GM12878 (cell line): ENCODE measurements at regions not wholly inside any gene's neighbourhood (a gene's known extent, or its start where the extent isn't known, plus 50 kb on each side); places are given as distances from the start of the nearest gene placed in this dataset.

Experiments used
- ATAC-seq: fragments of 200-7000 bp; cut with Tn5 transposase; 3 replicates; pipeline ENCODE4 v1.9.1; 2020; ENCODE audit warnings: mild to moderate bottlenecking, moderate library complexity
- BruUV-seq: library from RNA; stranded (reverse); fragments of 400-500 nt; replicated peaks from 2 replicates; lab custom pipeline; 2021; lab: Mats Ljungman, UMichigan
- CTCF ChIA-PET: fragments of 300-600 bp; sonication (Branson Sonifier 250); formaldehyde crosslinking; extraction: SDS; loops from one replicate; lab custom pipeline; 2021; ENCODE audit warnings: inconsistent platforms; lab: Yijun Ruan, JAX
- POLR2A ChIA-PET: fragments of 350-600 bp; formaldehyde crosslinking; extraction: SDS; loops from one replicate; lab custom pipeline; 2021; ENCODE audit warnings: inconsistent platforms; lab: Charles Lee
- RAD21 ChIA-PET: fragments of 300-600 bp; sonication (Branson Sonifier 250); formaldehyde crosslinking; loops from one replicate; lab custom pipeline; 2023; ENCODE audit warnings: antibody characterized with exemption; ENCODE audit not compliant: unreplicated experiment; lab: Charles Lee
- SMC1A ChIA-PET: fragments of 300-600 bp; sonication (Branson Sonifier 250); formaldehyde crosslinking; loops from one replicate; lab custom pipeline; 2023; ENCODE audit not compliant: unreplicated experiment, uncharacterized antibody; lab: Charles Lee
- DNase-seq: peaks from one replicate; pipeline ENCODE4 v3.0.0-alpha.2; 2011; ENCODE audit warnings: low read depth, low spot score
- FAIRE-seq: peaks from 3 replicates; lab custom pipeline; 2011; peaks lifted over from hg19 to GRCh38; lab: Jason Lieb, UNC
- H2AFZ ChIP-seq: 2 replicates; pipeline ENCODE4 v1.6.0; 2011; ENCODE audit warnings: low read depth, low read length, control low read depth; ENCODE audit not compliant: control insufficient read depth
- H3K27ac ChIP-seq: 2 replicates; pipeline ENCODE4 v1.5.1; 2011; ENCODE audit warnings: control low read depth; ENCODE audit not compliant: control insufficient read depth, insufficient read depth
- H3K27me3 ChIP-seq, 2 experiments: replicated peaks in 1 of 2; 2 replicates each; pipeline versions ENCODE4 v1.6.0 to v1.6.1; 2011; ENCODE audit warnings: low read length in 1 of 2; ENCODE audit not compliant: control insufficient read depth in 2 of 2, insufficient read depth in 2 of 2
- H3K36me3 ChIP-seq, 2 experiments: 2 replicates each; pipeline ENCODE4 v1.5.1; 2011; ENCODE audit warnings: low read length in 1 of 2; ENCODE audit not compliant: control insufficient read depth in 2 of 2, insufficient read depth in 2 of 2
- H3K4me1 ChIP-seq: 2 replicates; pipeline ENCODE4 v1.6.1; 2011; ENCODE audit warnings: mild to moderate bottlenecking, low read length, moderate library complexity, mixed read lengths; ENCODE audit not compliant: control insufficient read depth, insufficient read depth
- H3K4me2 ChIP-seq: 2 replicates; pipeline ENCODE4 v1.6.0; 2011; ENCODE audit warnings: control low read depth; ENCODE audit not compliant: control insufficient read depth, insufficient read depth
- H3K4me3 ChIP-seq: fragments of 200-600 bp; sonication (generic); 2 replicates; pipeline ENCODE4 v1.5.1; 2016
- H3K79me2 ChIP-seq: 2 replicates; pipeline ENCODE4 v1.6.0; 2011; ENCODE audit warnings: low read length; ENCODE audit not compliant: control insufficient read depth, insufficient read depth
- H3K9ac ChIP-seq: 2 replicates; pipeline ENCODE4 v1.8.0; 2011; ENCODE audit warnings: low read length, control low read depth, mixed read lengths; ENCODE audit not compliant: control insufficient read depth, insufficient read depth
- H3K9me3 ChIP-seq: replicated peaks from 3 replicates; pipeline ENCODE4 v1.5.1; 2011; ENCODE audit warnings: mild to moderate bottlenecking, low read length; ENCODE audit not compliant: control insufficient read depth, insufficient read depth
- H4K20me1 ChIP-seq: 2 replicates; pipeline ENCODE4 v1.6.0; 2011; ENCODE audit not compliant: control insufficient read depth, insufficient read depth
- BCL11A ChIP-seq: IDR thresholded peaks from 2 replicates; pipeline ENCODE4 v1.6.1; 2011; ENCODE audit warnings: low read depth, low read length
- ESRRA ChIP-seq: IDR thresholded peaks from 2 replicates; pipeline ENCODE4 v1.6.1; 2012; ENCODE audit warnings: mild to moderate bottlenecking, low read length, improper control_type of control experiment
- FOXK2 ChIP-seq: fragments of 450-650 bp; IDR thresholded peaks from 2 replicates; pipeline ENCODE4 v1.6.1; 2017; ENCODE audit warnings: mild to moderate bottlenecking, moderate library complexity
- FOXM1 ChIP-seq: IDR thresholded peaks from 2 replicates; pipeline ENCODE4 v1.6.1; 2012; ENCODE audit warnings: low read depth, mild to moderate bottlenecking, inconsistent platforms, low read length, moderate library complexity
- JUNB ChIP-seq: IDR thresholded peaks from 2 replicates; pipeline ENCODE4 v1.6.1; 2016; ENCODE audit warnings: antibody characterized with exemption, mild to moderate bottlenecking
- LARP7 ChIP-seq: fragments of 450-650 bp; IDR thresholded peaks from 2 replicates; pipeline ENCODE4 v1.6.1; 2017; ENCODE audit warnings: mild to moderate bottlenecking
- MTA3 ChIP-seq: IDR thresholded peaks from 2 replicates; pipeline ENCODE4 v1.6.1; 2012; ENCODE audit warnings: low read length, inconsistent platforms, borderline replicate concordance
- PAX8 ChIP-seq: fragments of 450-650 bp; IDR thresholded peaks from 2 replicates; pipeline ENCODE4 v1.6.1; 2017; ENCODE audit warnings: mild to moderate bottlenecking, moderate library complexity
- POLR2AphosphoS2 ChIP-seq: IDR thresholded peaks from 2 replicates; pipeline ENCODE4 v1.6.1; 2011; ENCODE audit warnings: low read depth, mild to moderate bottlenecking, low read length, improper control_type of control experiment, moderate library complexity
- RB1 ChIP-seq: fragments of 450-650 bp; formaldehyde crosslinking; IDR thresholded peaks from 2 replicates; pipeline ENCODE4 v1.6.1; 2017; ENCODE audit warnings: mild to moderate bottlenecking, borderline replicate concordance
- STAT3 ChIP-seq: IDR thresholded peaks from 2 replicates; pipeline ENCODE4 v1.6.1; 2011; ENCODE audit warnings: low read depth, low read length, improper control_type of control experiment
- ZNF24 ChIP-seq: fragments of 450-650 bp; IDR thresholded peaks from 2 replicates; pipeline ENCODE4 v1.6.1; 2017; ENCODE audit warnings: antibody characterized with exemption, mild to moderate bottlenecking
- ZNF274 ChIP-seq: IDR thresholded peaks from one replicate; pipeline ENCODE4 v1.8.0; 2011; ENCODE audit not compliant: insufficient read length, insufficient read depth
- ZNF622 ChIP-seq: fragments of 450-650 bp; IDR thresholded peaks from 2 replicates; pipeline ENCODE4 v1.6.1; 2017; ENCODE audit warnings: mild to moderate bottlenecking, inconsistent platforms
- WGBS: methylation state at CpG from one replicate; pipeline ENCODE4 v1.1.6; 2016; ENCODE audit warnings: low lambda C conversion rate; ENCODE audit not compliant: insufficient replicate concordance, insufficient coverage; ENCODE audit errors: missing lambda C conversion rate; 5-methylcytosine and 5-hydroxymethylcytosine counted together
- in situ Hi-C: fragments of 300-500 bp; cut with MboI; formaldehyde crosslinking; loops from 9 replicates; pipeline ENCODE4 v1.14.3; 2018; ENCODE audit warnings: mixed read lengths
- intact Hi-C: fragments of 100-400 bp; cut with micrococcal nuclease; formaldehyde crosslinking; loops from one replicate; pipeline ENCODE4 v1.14.2; 2022; ENCODE audit not compliant: unreplicated experiment
- TF ChIP-seq, protein P1 (sequence below): fragments of 450-650 bp; IDR thresholded peaks from 2 replicates; pipeline ENCODE4 v1.6.1; 2017; ENCODE audit warnings: low read depth, mild to moderate bottlenecking, moderate library complexity
- TF ChIP-seq, protein P2 (sequence below): fragments of 450-650 bp; conservative IDR thresholded peaks from 2 replicates; pipeline ENCODE4 v1.6.1; 2017; ENCODE audit warnings: mild to moderate bottlenecking, moderate library complexity

DNA sequence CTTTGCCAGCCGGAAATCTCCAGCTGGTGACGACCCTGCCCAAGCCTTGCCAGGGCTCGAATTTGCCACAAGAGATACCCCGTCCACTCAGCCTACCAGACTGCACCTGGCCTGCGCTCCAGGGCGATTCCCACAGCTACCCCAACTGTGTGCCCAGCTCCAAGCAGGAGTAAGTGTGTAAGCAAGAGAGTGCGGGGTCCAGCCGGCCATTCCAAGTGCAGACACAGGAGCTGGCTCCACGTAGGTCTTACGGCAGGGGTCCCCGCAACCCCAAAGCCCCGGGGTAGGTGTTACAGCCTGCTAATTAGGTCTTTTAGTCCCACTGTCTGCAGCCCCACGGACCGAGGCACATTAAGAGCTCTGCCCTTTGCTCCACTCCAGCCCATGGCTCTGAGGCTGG is 1305.2 kb downstream of the ARAP2 start:
- Histone ChIP-seq H3K79me2 (no peaks in the 10 kb centered on the region), H3K27ac (no peak overlapping the region), H3K4me2 (no peak overlapping the region), H3K9ac (no peak overlapping the region), H3K36me3 (no peaks in the 10 kb centered on the region), H2AFZ (no peak overlapping the region), H4K20me1 (no peaks in the 10 kb centered on the region)
- no peak for DNase-seq
- WGBS: 24% methylated on average over 14 of the region's 14 CpGs
- ATAC-seq: no peak
- SMC1A ChIA-PET: no interaction called here
- no TSS peak for BruUV-seq
- TF ChIP-seq POLR2AphosphoS2 (no peak), RB1 (no peak), ZNF622 (no peak), BCL11A (no peak), MTA3 (no peak), ESRRA (no peak), ZNF274 (no peak), JUNB (no peak), PAX8 (no peak), LARP7 (no peak), FOXM1 (no peak), ZNF24 (no peak), FOXK2 (no peak), STAT3 (no peak)
- TF ChIP-seq, protein P1, sequence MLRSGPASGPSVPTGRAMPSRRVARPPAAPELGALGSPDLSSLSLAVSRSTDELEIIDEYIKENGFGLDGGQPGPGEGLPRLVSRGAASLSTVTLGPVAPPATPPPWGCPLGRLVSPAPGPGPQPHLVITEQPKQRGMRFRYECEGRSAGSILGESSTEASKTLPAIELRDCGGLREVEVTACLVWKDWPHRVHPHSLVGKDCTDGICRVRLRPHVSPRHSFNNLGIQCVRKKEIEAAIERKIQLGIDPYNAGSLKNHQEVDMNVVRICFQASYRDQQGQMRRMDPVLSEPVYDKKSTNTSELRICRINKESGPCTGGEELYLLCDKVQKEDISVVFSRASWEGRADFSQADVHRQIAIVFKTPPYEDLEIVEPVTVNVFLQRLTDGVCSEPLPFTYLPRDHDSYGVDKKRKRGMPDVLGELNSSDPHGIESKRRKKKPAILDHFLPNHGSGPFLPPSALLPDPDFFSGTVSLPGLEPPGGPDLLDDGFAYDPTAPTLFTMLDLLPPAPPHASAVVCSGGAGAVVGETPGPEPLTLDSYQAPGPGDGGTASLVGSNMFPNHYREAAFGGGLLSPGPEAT: no peak
- TF ChIP-seq, protein P2, sequence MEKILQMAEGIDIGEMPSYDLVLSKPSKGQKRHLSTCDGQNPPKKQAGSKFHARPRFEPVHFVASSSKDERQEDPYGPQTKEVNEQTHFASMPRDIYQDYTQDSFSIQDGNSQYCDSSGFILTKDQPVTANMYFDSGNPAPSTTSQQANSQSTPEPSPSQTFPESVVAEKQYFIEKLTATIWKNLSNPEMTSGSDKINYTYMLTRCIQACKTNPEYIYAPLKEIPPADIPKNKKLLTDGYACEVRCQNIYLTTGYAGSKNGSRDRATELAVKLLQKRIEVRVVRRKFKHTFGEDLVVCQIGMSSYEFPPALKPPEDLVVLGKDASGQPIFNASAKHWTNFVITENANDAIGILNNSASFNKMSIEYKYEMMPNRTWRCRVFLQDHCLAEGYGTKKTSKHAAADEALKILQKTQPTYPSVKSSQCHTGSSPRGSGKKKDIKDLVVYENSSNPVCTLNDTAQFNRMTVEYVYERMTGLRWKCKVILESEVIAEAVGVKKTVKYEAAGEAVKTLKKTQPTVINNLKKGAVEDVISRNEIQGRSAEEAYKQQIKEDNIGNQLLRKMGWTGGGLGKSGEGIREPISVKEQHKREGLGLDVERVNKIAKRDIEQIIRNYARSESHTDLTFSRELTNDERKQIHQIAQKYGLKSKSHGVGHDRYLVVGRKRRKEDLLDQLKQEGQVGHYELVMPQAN: no peak
- TF ChIP-seq, all 136 proteins: peak for 0
- Histone ChIP-seq H3K27me3 (no peaks in the 10 kb centered on the region), H3K4me1 (no peaks in the 10 kb centered on the region), H3K4me3 (no peak overlapping the region), H3K9me3 (no peaks in the 10 kb centered on the region)
- CTCF ChIA-PET: no interaction called here
- POLR2A ChIA-PET: no interaction called here
- in situ Hi-C loops (no loop called here), intact Hi-C loops (no loop called here)
- RAD21 ChIA-PET: no interaction called here
- FAIRE-seq: no peak
